HEK293 (cell line): ENCODE measurements at regions not wholly inside any gene's neighbourhood (a gene's known extent, or its start where the extent isn't known, plus 50 kb on each side); places are given as distances from the start of the nearest gene placed in this dataset.

Experiments used
- CTCF ChIA-PET: fragments of 350-600 bp; formaldehyde crosslinking; extraction: SDS; loops from one replicate; lab custom pipeline; 2021; ENCODE audit warnings: antibody characterized with exemption; lab: Yijun Ruan, JAX
- POLR2A ChIA-PET: fragments of 300-600 bp; formaldehyde crosslinking; extraction: SDS; loops from one replicate; lab custom pipeline; 2020; ENCODE audit warnings: antibody characterized with exemption, inconsistent platforms; lab: Yijun Ruan, JAX
- H3K27ac ChIP-seq: fragments of 200-500 bp; sonication (Bioruptor generic); 2 replicates; pipeline ENCODE4 v1.5.1; 2014; ENCODE audit warnings: low read depth, low read length, control low read depth, inconsistent platforms; ENCODE audit errors: extremely low read depth
- H3K36me3 ChIP-seq, 2 experiments: fragments of 200-500 bp in 1 of 2; sonication (Bioruptor generic) in 1 of 2; 1 replicate in 1 of 2; 2 replicates in 1 of 2; pipeline ENCODE4 v1.5.1; 2014 to 2017; ENCODE audit warnings: inconsistent platforms in 2 of 2, low read length in 2 of 2; ENCODE audit not compliant: control insufficient read depth in 2 of 2, insufficient read depth in 1 of 2
- H3K4me1 ChIP-seq: fragments of 200-500 bp; sonication (Bioruptor generic); 2 replicates; pipeline ENCODE4 v1.5.1; 2014; ENCODE audit warnings: mild to moderate bottlenecking, low read length, inconsistent platforms; ENCODE audit not compliant: control insufficient read depth, insufficient read depth
- H3K4me3 ChIP-seq: 2 replicates; pipeline ENCODE4 v1.5.1; 2011; ENCODE audit warnings: low read depth, mild to moderate bottlenecking, control low read depth, low read length, moderate library complexity
- H3K9me3 ChIP-seq: fragments of 200-500 bp; sonication (Bioruptor generic); 2 replicates; pipeline ENCODE4 v1.5.1; 2014; ENCODE audit warnings: low read depth, low read length, inconsistent platforms; ENCODE audit not compliant: control insufficient read depth, insufficient read depth
- KLF1 ChIP-seq: fragments of 450-650 bp; formaldehyde crosslinking; IDR thresholded peaks from 2 replicates; pipeline ENCODE4 v1.5.1; 2016; ENCODE audit warnings: missing biosample characterization, missing genetic modification characterization
- OSR2 ChIP-seq: fragments of 450-650 bp; formaldehyde crosslinking; IDR thresholded peaks from 2 replicates; pipeline ENCODE4 v1.5.1; 2016; ENCODE audit warnings: missing biosample characterization, missing genetic modification characterization
- SETDB1 ChIP-seq: IDR thresholded peaks from one replicate; pipeline ENCODE4 v1.6.1; 2017; ENCODE audit warnings: mild to moderate bottlenecking, low read length, moderate library complexity, mixed read lengths; ENCODE audit not compliant: insufficient read length
- TRIM28 ChIP-seq: IDR thresholded peaks from 2 replicates; pipeline ENCODE4 v1.6.1; 2011; ENCODE audit warnings: low read length, control low read depth, borderline replicate concordance
- TSHZ1 ChIP-seq: fragments of 450-650 bp; formaldehyde crosslinking; IDR thresholded peaks from 2 replicates; pipeline ENCODE4 v1.5.1; 2016; ENCODE audit warnings: missing biosample characterization, missing genetic modification characterization, borderline replicate concordance
- ZBTB48 ChIP-seq: fragments of 450-650 bp; formaldehyde crosslinking; IDR thresholded peaks from 2 replicates; pipeline ENCODE4 v1.5.1; 2016; ENCODE audit warnings: missing biosample characterization, missing genetic modification characterization
- ZNF10 ChIP-seq: fragments of 450-650 bp; formaldehyde crosslinking; IDR thresholded peaks from 2 replicates; pipeline ENCODE4 v1.5.1; 2017; ENCODE audit warnings: missing biosample characterization, missing genetic modification characterization
- ZNF362 ChIP-seq: fragments of 450-650 bp; formaldehyde crosslinking; IDR thresholded peaks from 2 replicates; pipeline ENCODE4 v1.5.1; 2016; ENCODE audit warnings: missing biosample characterization, missing genetic modification characterization
- ZNF473 ChIP-seq: fragments of 450-650 bp; formaldehyde crosslinking; IDR thresholded peaks from 2 replicates; pipeline ENCODE4 v1.5.1; 2017; ENCODE audit warnings: missing biosample characterization, missing genetic modification characterization
- ZNF629 ChIP-seq: fragments of 450-650 bp; formaldehyde crosslinking; IDR thresholded peaks from 2 replicates; pipeline ENCODE4 v1.5.1; 2017; ENCODE audit warnings: missing biosample characterization, missing genetic modification characterization
- ZNF791 ChIP-seq: fragments of 450-650 bp; formaldehyde crosslinking; IDR thresholded peaks from 2 replicates; pipeline ENCODE4 v1.5.1; 2016; ENCODE audit warnings: missing biosample characterization, missing genetic modification characterization
- ZXDB ChIP-seq: fragments of 450-650 bp; formaldehyde crosslinking; IDR thresholded peaks from 2 replicates; pipeline ENCODE4 v1.5.1; 2016; ENCODE audit warnings: missing biosample characterization, missing genetic modification characterization
- TF ChIP-seq, protein P1 (sequence below): fragments of 450-650 bp; formaldehyde crosslinking; IDR thresholded peaks from 2 replicates; pipeline ENCODE4 v1.5.1; 2016; ENCODE audit warnings: missing biosample characterization, missing genetic modification characterization
- TF ChIP-seq, protein P2 (sequence below): fragments of 450-650 bp; formaldehyde crosslinking; IDR thresholded peaks from 2 replicates; pipeline ENCODE4 v1.5.1; 2016; ENCODE audit warnings: missing biosample characterization, missing genetic modification characterization

DNA sequence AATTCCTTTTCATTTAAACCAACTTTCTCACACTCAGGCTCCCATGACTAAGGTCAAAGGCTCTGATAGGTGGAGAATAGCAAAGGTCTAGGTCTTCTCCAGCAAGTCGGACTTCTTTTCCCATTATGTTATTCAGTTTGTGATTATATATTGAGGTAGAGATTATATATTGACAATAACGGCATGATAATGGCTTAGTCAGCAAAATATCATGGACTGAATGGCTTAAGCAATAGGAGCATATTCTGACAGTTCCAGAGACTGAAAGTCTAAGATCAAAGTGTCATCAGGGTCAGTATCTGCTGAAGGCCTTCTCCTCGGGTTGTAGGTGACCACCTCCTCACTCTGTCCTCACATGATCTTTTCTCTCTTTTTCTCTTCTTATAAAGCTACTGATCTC lies 1251.4 kb downstream of the ROBO1 start:
- POLR2A ChIA-PET = no interaction called here
- TF ChIP-seq, protein P1, sequence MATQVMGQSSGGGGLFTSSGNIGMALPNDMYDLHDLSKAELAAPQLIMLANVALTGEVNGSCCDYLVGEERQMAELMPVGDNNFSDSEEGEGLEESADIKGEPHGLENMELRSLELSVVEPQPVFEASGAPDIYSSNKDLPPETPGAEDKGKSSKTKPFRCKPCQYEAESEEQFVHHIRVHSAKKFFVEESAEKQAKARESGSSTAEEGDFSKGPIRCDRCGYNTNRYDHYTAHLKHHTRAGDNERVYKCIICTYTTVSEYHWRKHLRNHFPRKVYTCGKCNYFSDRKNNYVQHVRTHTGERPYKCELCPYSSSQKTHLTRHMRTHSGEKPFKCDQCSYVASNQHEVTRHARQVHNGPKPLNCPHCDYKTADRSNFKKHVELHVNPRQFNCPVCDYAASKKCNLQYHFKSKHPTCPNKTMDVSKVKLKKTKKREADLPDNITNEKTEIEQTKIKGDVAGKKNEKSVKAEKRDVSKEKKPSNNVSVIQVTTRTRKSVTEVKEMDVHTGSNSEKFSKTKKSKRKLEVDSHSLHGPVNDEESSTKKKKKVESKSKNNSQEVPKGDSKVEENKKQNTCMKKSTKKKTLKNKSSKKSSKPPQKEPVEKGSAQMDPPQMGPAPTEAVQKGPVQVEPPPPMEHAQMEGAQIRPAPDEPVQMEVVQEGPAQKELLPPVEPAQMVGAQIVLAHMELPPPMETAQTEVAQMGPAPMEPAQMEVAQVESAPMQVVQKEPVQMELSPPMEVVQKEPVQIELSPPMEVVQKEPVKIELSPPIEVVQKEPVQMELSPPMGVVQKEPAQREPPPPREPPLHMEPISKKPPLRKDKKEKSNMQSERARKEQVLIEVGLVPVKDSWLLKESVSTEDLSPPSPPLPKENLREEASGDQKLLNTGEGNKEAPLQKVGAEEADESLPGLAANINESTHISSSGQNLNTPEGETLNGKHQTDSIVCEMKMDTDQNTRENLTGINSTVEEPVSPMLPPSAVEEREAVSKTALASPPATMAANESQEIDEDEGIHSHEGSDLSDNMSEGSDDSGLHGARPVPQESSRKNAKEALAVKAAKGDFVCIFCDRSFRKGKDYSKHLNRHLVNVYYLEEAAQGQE = no peak
- TF ChIP-seq TRIM28 (no peak), SETDB1 (no peak), TSHZ1 (no peak), ZXDB (tag by site-specific recombination) (no peak), ZNF473 (tag by site-specific recombination) (no peak)
- CTCF ChIA-PET = no interaction called here
- H3K27ac ChIP-seq = no peak overlapping the region
- no peak overlapping the region for H3K4me3 ChIP-seq
- H3K9me3 ChIP-seq = no peaks in the 10 kb centered on the region
- no peaks in the 10 kb centered on the region for H3K36me3 ChIP-seq
- peaks cover 3% of the 10 kb centered on the region; the same call in 1 of the 2 replicates for H3K4me1 ChIP-seq

DNA sequence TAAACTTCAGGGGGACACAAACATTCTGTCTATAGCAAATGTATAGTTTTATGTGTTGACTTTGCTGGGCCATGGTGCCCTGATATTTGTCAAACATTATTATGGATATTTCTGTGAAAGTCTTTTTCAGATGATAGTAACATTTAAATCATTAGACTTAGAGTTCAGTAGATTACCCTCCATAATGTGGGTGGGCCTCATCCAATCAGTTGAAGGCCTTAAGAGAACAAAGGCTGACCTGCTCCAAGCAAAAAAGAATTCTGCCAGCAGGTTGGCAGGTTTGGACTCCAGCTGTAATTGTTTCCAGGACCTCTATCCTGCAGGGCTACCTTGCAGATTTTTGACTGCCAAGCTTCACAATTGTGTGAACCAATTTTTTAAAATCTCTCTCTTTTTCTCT lies 1250.9 kb downstream of the ROBO1 start:
- H3K4me1 ChIP-seq = peaks cover 3% of the 10 kb centered on the region; the same call in 1 of the 2 replicates
- H3K9me3 ChIP-seq = no peaks in the 10 kb centered on the region
- H3K27ac ChIP-seq = no peak overlapping the region
- TF ChIP-seq ZNF10 (tag by site-specific recombination) (peak; percentile 91), ZNF791 (tag by site-specific recombination) (no peak)
- ChIA-PET CTCF (interaction anchor here (0.6 kb wide), 1 partner anchor 323 kb away, joined by 3 read pairs; no protein-coding TSS in a partner anchor), POLR2A (no interaction called here)
- no peak overlapping the region for H3K4me3 ChIP-seq
- H3K36me3 ChIP-seq = no peaks in the 10 kb centered on the region

DNA sequence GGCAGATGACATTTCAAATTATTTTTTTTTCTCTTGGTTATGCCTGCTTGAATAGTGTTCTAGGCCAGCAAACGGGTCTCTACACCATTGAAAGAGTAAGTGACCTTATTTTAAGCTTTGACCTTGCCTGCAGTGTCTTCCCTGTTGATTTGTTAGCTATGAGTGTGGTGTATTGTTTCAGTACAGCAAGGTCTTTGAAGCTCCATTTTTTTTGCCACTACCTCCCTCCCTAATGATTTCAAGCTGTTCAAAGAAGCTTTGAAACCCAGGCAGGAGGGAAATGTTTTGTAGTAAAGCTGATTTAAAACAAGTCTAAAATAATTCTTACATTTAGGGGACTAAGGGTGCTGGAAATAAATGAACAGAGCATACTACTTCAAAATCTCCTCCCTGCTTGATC lies 1249.8 kb downstream of the ROBO1 start:
- Histone ChIP-seq H3K36me3 (no peaks in the 10 kb centered on the region), H3K4me3 (no peak overlapping the region), H3K9me3 (no peaks in the 10 kb centered on the region), H3K4me1 (peaks cover 3% of the 10 kb centered on the region; the same call in 1 of the 2 replicates), H3K27ac (no peak overlapping the region)
- no peak for TF ChIP-seq ZNF629 (tag by site-specific recombination)
- no peak for TF ChIP-seq KLF1 (tag by site-specific recombination)
- TF ChIP-seq, protein P2, sequence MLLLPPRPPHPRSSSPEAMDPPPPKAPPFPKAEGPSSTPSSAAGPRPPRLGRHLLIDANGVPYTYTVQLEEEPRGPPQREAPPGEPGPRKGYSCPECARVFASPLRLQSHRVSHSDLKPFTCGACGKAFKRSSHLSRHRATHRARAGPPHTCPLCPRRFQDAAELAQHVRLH (tag by site-specific recombination) = no peak
- TF ChIP-seq ZNF362 (tag by site-specific recombination) = no peak
- TF ChIP-seq ZBTB48 (tag by site-specific recombination) = no peak
- no peak for TF ChIP-seq TRIM28
- no peak for TF ChIP-seq OSR2 (tag by site-specific recombination)
- POLR2A ChIA-PET = no interaction called here
- CTCF ChIA-PET = no interaction called here
